ENCODE measurements at regions not wholly inside any gene's neighbourhood (a gene's known extent, or its start where the extent isn't known, plus 50 kb on each side); places are given as distances from the start of the nearest gene placed in this dataset.

DNA sequence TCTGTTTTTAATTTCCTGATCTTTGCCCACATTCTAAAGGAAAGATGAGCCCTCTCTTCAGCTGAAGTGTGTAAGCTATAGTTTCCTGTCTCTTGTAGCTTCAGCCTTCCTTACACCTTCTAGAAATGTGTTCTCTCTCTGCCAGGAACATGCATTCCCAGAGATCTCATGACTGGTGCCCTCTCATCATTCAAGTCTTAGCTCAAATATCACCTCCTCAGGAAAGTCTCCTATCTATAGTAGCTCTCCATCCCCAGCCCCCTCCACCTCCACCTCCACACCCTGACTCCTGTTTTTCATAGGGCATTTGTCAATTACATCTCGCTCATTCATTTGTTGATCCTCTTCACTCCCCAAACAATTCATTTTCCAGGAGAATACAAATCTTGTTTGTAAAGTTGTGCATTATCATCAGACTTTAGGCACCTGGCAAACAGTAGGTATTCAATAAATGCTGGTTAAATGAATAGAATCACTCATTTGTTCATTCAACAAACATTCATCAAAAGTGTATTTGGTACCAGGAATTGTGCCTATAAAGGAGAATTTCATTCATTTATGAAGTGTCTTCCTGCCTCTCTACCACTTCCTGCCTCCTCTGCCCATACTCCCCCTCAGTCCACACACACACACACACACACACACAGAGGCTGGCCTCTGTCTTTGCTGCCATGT is 160.3 kb downstream of the BBOX1 start:
- TF ChIP-seq FOXK2 (IDR thresholded peaks at IDR 0.05) (no peak), FOXM1 (IDR thresholded peaks at IDR 0.05; ENCODE audit: borderline replicate concordance) (no peak), SP1 (IDR thresholded peaks at IDR 0.05) (no peak), ELF4 (IDR thresholded peaks at IDR 0.05) (no peak), BHLHE40 (IDR thresholded peaks at IDR 0.05; ENCODE audit: borderline replicate concordance) (no peak), NFRKB (IDR thresholded peaks at IDR 0.05) (no peak), LEF1 (IDR thresholded peaks at IDR 0.05; ENCODE audit: borderline replicate concordance) (no peak), ARNT (IDR thresholded peaks at IDR 0.05) (no peak), TARDBP (IDR thresholded peaks at IDR 0.05) (no peak), FOXA1 (IDR thresholded peaks at IDR 0.05) (no peak)
- TF ChIP-seq, protein P1, sequence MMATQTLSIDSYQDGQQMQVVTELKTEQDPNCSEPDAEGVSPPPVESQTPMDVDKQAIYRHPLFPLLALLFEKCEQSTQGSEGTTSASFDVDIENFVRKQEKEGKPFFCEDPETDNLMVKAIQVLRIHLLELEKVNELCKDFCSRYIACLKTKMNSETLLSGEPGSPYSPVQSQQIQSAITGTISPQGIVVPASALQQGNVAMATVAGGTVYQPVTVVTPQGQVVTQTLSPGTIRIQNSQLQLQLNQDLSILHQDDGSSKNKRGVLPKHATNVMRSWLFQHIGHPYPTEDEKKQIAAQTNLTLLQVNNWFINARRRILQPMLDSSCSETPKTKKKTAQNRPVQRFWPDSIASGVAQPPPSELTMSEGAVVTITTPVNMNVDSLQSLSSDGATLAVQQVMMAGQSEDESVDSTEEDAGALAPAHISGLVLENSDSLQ (IDR thresholded peaks at IDR 0.05), result no peak
